ENCODE measurements at regions not wholly inside any gene's neighbourhood (a gene's known extent, or its start where the extent isn't known, plus 50 kb on each side); places are given as distances from the start of the nearest gene placed in this dataset.
A peak's percentile ranks its signal among the peaks of the same experiment; 100 is the strongest.

DNA sequence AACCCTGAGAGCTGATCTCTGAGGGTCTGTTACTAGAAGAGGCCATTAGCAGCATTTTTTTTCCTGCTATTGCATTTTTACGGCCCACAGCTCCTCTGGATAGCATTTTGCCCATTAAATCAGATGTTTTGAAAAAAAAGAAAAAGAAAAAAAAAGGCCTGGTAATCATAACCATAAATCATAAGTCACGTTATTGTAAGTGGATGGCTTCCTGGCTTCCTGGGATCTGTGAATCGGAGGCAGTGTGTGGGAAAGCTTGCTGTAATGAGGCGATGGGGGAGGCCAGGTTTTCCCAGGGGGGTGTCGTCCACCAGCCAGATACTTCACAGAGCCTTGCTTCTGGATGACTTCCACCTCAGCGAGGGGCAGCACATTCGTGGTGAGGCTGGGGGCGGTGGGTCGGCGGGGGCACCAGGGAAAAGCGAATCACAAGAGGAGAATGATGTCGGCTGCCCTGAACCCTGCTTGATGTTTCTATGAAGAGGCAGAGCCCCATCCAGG, 106.5 kb upstream of the SYT13 start:
- no peak overlapping the region for H3K4me3 ChIP-seq
- H3K27ac ChIP-seq: no peak overlapping the region
- DNase-seq: no peak
- TF ChIP-seq EZH2 (IDR thresholded peaks at IDR 0.05; ENCODE audit: insufficient read depth, poor library complexity, severe bottlenecking) (no peak), EZH2phosphoT487 (IDR thresholded peaks at IDR 0.05; ENCODE audit: insufficient read depth, low read depth) (no peak)
- no peaks in the 10 kb centered on the region for H3K4me1 ChIP-seq (ENCODE audit: insufficient read depth)
- no peaks in the 10 kb centered on the region for H4K20me1 ChIP-seq (ENCODE audit: insufficient read depth)
- no peaks in the 10 kb centered on the region for H3K9me2 ChIP-seq (ENCODE audit: insufficient read depth)
- no peak overlapping the region for H3K9ac ChIP-seq
- no peaks in the 10 kb centered on the region for H3F3A ChIP-seq (ENCODE audit: insufficient read depth)
- no peak overlapping the region for H2AFZ ChIP-seq
- no peak overlapping the region for H3K4me2 ChIP-seq (ENCODE audit: unreplicated experiment)
- H3K27me3 ChIP-seq (replicated peaks; ENCODE audit: insufficient read depth): peaks cover 27% of the 10 kb centered on the region
- H3K9me3 ChIP-seq (ENCODE audit: low read depth): no peaks in the 10 kb centered on the region
- H3K79me2 ChIP-seq (ENCODE audit: insufficient read depth): no peaks in the 10 kb centered on the region
- H3K36me3 ChIP-seq (ENCODE audit: low read depth): no peaks in the 10 kb centered on the region
- in situ Hi-C loops (cut with MboI): no loop called here
- WGBS, 2 experiments (ENCODE audit: low coverage in 1 of 2, low lambda C conversion rate in 2 of 2, missing lambda C conversion rate in 2 of 2): 45% methylated on average over 12 of the region's 12 CpGs

DNA sequence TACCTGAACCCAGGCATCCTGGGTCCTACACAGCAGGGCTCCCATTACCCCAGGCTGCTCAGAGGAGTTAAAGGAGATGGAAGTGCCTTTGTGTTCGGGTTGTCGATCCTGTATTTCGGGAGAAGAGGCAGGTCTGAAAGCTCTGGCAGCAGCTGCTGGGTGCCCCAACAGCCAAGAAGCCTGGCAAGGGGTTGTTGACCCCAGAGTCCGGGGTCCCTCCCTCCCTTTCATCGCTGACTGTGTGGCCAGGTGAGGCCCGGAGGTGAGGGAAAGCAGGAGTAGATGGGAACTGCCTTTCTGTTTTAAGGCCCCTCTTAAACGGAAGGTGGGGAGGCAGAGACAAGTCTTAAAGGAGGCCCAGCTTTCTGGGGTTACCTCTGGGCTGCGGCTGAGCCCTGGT, 106.0 kb upstream of the SYT13 start:
- H3K27me3 ChIP-seq (replicated peaks; ENCODE audit: insufficient read depth): peaks cover 23% of the 10 kb centered on the region
- no peak for DNase-seq
- H3K4me2 ChIP-seq (ENCODE audit: unreplicated experiment): no peak overlapping the region
- H3K9ac ChIP-seq: no peak overlapping the region
- no peaks in the 10 kb centered on the region for H3K4me1 ChIP-seq (ENCODE audit: insufficient read depth)
- H3K79me2 ChIP-seq (ENCODE audit: insufficient read depth): no peaks in the 10 kb centered on the region
- H3K9me3 ChIP-seq (ENCODE audit: low read depth): no peaks in the 10 kb centered on the region
- H2AFZ ChIP-seq: no peak overlapping the region
- H3K9me2 ChIP-seq (ENCODE audit: insufficient read depth): no peaks in the 10 kb centered on the region
- no peak overlapping the region for H3K4me3 ChIP-seq
- H3K36me3 ChIP-seq (ENCODE audit: low read depth): no peaks in the 10 kb centered on the region
- 55 to 66% methylated on average over 8 of the region's 8 CpGs for WGBS, 2 experiments (ENCODE audit: low coverage in 1 of 2, low lambda C conversion rate in 2 of 2, missing lambda C conversion rate in 2 of 2)
- no peaks in the 10 kb centered on the region for H4K20me1 ChIP-seq (ENCODE audit: insufficient read depth)
- TF ChIP-seq EZH2 (IDR thresholded peaks at IDR 0.05; ENCODE audit: insufficient read depth, poor library complexity, severe bottlenecking) (no peak), EZH2phosphoT487 (IDR thresholded peaks at IDR 0.05; ENCODE audit: insufficient read depth, low read depth) (no peak)
- no peak overlapping the region for H3K27ac ChIP-seq
- in situ Hi-C loops (cut with MboI): no loop called here
- H3F3A ChIP-seq (ENCODE audit: insufficient read depth): no peaks in the 10 kb centered on the region

DNA sequence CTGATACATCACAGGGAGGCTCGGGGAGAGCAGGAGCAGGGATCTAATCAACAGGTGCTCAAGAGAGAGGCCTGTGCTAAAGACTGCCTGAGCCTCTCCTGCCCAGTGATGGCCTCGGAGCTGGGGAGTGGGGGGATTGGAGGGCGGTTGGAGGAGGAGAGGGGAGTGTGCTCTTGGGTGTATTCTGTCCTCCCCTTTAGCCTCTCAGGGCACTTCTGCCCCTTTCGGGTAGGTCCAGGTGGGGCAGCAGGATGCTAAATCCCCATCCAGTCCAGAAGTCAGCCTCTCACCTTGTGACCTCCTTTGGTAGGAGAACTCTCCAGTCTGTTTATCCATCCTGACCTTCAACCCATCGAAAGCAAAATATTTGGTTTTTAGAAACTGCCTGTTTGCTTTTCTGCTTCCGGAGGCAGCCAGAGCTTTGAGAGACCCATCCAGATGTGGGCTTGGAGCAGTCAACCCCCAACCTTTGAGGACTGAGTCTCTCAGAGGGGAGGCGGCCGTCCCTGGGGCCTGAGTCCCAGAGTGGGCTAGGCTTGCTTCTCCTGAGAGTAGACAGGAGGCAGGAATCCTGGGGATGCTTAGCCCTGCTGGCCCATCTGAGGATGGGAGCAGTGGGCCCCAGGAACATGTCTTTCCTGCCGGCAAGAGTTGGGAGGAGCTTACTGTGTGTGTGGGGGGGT, 105.2 kb upstream of the SYT13 start:
- Histone ChIP-seq H3K27me3 (replicated peaks; ENCODE audit: insufficient read depth) (peaks cover 27% of the 10 kb centered on the region), H3K9ac (no peak overlapping the region), H3K9me2 (ENCODE audit: insufficient read depth) (no peaks in the 10 kb centered on the region), H4K20me1 (ENCODE audit: insufficient read depth) (no peaks in the 10 kb centered on the region), H3K4me3 (no peak overlapping the region), H3K36me3 (ENCODE audit: low read depth) (no peaks in the 10 kb centered on the region), H3F3A (ENCODE audit: insufficient read depth) (no peaks in the 10 kb centered on the region), H3K9me3 (ENCODE audit: low read depth) (no peaks in the 10 kb centered on the region), H2AFZ (no peak overlapping the region), H3K79me2 (ENCODE audit: insufficient read depth) (no peaks in the 10 kb centered on the region), H3K4me1 (ENCODE audit: insufficient read depth) (no peaks in the 10 kb centered on the region), H3K27ac (no peak overlapping the region), H3K4me2 (ENCODE audit: unreplicated experiment) (no peak overlapping the region)
- no peak for DNase-seq
- in situ Hi-C loops (cut with MboI): no loop called here
- no peak for TF ChIP-seq EZH2phosphoT487 (IDR thresholded peaks at IDR 0.05; ENCODE audit: insufficient read depth, low read depth)
- no peak for TF ChIP-seq EZH2 (IDR thresholded peaks at IDR 0.05; ENCODE audit: insufficient read depth, poor library complexity, severe bottlenecking)
- WGBS, 2 experiments (ENCODE audit: low coverage in 1 of 2, low lambda C conversion rate in 2 of 2, missing lambda C conversion rate in 2 of 2): 48 to 60% methylated on average over 9 of the region's 9 CpGs

- WGBS, 2 experiments (ENCODE audit: low coverage in 1 of 2, low lambda C conversion rate in 2 of 2, missing lambda C conversion rate in 2 of 2): 34 to 38% methylated on average over 5 of the region's 5 CpGs
- in situ Hi-C loops (cut with MboI): no loop called here
- Histone ChIP-seq H3F3A (ENCODE audit: insufficient read depth) (no peaks in the 10 kb centered on the region), H3K79me2 (ENCODE audit: insufficient read depth) (no peaks in the 10 kb centered on the region), H3K27ac (no peak overlapping the region), H3K9me2 (ENCODE audit: insufficient read depth) (no peaks in the 10 kb centered on the region), H3K9ac (no peak overlapping the region), H3K4me1 (ENCODE audit: insufficient read depth) (no peaks in the 10 kb centered on the region), H2AFZ (no peak overlapping the region), H3K4me3 (no peak overlapping the region), H3K9me3 (ENCODE audit: low read depth) (no peaks in the 10 kb centered on the region), H3K36me3 (ENCODE audit: low read depth) (no peaks in the 10 kb centered on the region), H4K20me1 (ENCODE audit: insufficient read depth) (no peaks in the 10 kb centered on the region), H3K4me2 (ENCODE audit: unreplicated experiment) (no peak overlapping the region), H3K27me3 (replicated peaks; ENCODE audit: insufficient read depth) (peaks cover 27% of the 10 kb centered on the region)
- TF ChIP-seq EZH2phosphoT487 (IDR thresholded peaks at IDR 0.05; ENCODE audit: insufficient read depth, low read depth) (no peak), EZH2 (IDR thresholded peaks at IDR 0.05; ENCODE audit: insufficient read depth, poor library complexity, severe bottlenecking) (no peak)
- peak; percentile 40 for DNase-seq
These were observed 104.3 kb upstream of the SYT13 start for GRCh38 chr11:45390407-45390806.

Data from GM23248 (cell line).